DOHH2 (cell line): ENCODE measurements at regions not wholly inside any gene's neighbourhood (a gene's known extent, or its start where the extent isn't known, plus 50 kb on each side); places are given as distances from the start of the nearest gene placed in this dataset.
"Not testable (repeated sequence)": the region's sequence is repeated elsewhere in the genome, so short reads cannot be mapped to it uniquely, and the experiment has no call there.

Experiments
- H3F3A ChIP-seq: fragments of 200-600 bp; sonication (generic), shearing (Covaris generic); 2 replicates; pipeline ENCODE4 v1.6.0; 2016; ENCODE audit warnings: antibody characterized with exemption, mild to moderate bottlenecking; ENCODE audit not compliant: control insufficient read depth, insufficient read depth
- H3K27ac ChIP-seq: fragments of 200-600 bp; sonication (generic); 2 replicates; pipeline ENCODE4 v1.5.1; 2014; ENCODE audit warnings: low read depth, mild to moderate bottlenecking, low read length, moderate library complexity
- H3K27me3 ChIP-seq: fragments of 200-600 bp; sonication (generic); 2 replicates; pipeline ENCODE4 v1.6.1; 2014; ENCODE audit warnings: mild to moderate bottlenecking, low read length, mixed read lengths; ENCODE audit not compliant: control insufficient read depth
- H3K36me3 ChIP-seq: fragments of 200-600 bp; sonication (generic); 2 replicates; pipeline ENCODE4 v1.6.1; 2014; ENCODE audit warnings: mild to moderate bottlenecking, low read length, moderate library complexity, mixed read lengths; ENCODE audit not compliant: control insufficient read depth
- H3K4me1 ChIP-seq: fragments of 200-600 bp; sonication (generic); 2 replicates; pipeline ENCODE4 v1.6.1; 2014; ENCODE audit warnings: mild to moderate bottlenecking, low read length, mixed read lengths; ENCODE audit not compliant: control insufficient read depth
- H3K4me2 ChIP-seq: fragments of 200-600 bp; sonication (generic); 2 replicates; pipeline ENCODE4 v1.6.0; 2014; ENCODE audit warnings: mild to moderate bottlenecking, low read length, moderate library complexity
- H3K4me3 ChIP-seq: fragments of 200-600 bp; sonication (generic); 2 replicates; pipeline ENCODE4 v1.5.1; 2014; ENCODE audit warnings: mild to moderate bottlenecking, low read length, mixed read lengths
- H3K79me2 ChIP-seq: fragments of 200-600 bp; sonication (generic); 2 replicates; pipeline ENCODE4 v1.6.1; 2014; ENCODE audit warnings: mild to moderate bottlenecking, low read length, mixed read lengths; ENCODE audit not compliant: control insufficient read depth
- H3K9me2 ChIP-seq: fragments of 200-600 bp; sonication (generic); replicated peaks from 2 replicates; pipeline ENCODE4 v1.6.1; 2014; ENCODE audit warnings: mild to moderate bottlenecking, low read length, mixed read lengths; ENCODE audit not compliant: control insufficient read depth
- H3K9me3 ChIP-seq: fragments of 200-600 bp; sonication (generic); 2 replicates; pipeline ENCODE4 v1.6.1; 2014; ENCODE audit warnings: antibody characterized with exemption, low read length, mixed read lengths; ENCODE audit not compliant: control insufficient read depth, insufficient read depth
- H4K20me1 ChIP-seq: fragments of 200-600 bp; sonication (generic); 2 replicates; pipeline ENCODE4 v1.6.0; 2014; ENCODE audit warnings: low read depth, mild to moderate bottlenecking, antibody characterized with exemption, low read length, moderate library complexity; ENCODE audit not compliant: control insufficient read depth, insufficient read depth

DNA sequence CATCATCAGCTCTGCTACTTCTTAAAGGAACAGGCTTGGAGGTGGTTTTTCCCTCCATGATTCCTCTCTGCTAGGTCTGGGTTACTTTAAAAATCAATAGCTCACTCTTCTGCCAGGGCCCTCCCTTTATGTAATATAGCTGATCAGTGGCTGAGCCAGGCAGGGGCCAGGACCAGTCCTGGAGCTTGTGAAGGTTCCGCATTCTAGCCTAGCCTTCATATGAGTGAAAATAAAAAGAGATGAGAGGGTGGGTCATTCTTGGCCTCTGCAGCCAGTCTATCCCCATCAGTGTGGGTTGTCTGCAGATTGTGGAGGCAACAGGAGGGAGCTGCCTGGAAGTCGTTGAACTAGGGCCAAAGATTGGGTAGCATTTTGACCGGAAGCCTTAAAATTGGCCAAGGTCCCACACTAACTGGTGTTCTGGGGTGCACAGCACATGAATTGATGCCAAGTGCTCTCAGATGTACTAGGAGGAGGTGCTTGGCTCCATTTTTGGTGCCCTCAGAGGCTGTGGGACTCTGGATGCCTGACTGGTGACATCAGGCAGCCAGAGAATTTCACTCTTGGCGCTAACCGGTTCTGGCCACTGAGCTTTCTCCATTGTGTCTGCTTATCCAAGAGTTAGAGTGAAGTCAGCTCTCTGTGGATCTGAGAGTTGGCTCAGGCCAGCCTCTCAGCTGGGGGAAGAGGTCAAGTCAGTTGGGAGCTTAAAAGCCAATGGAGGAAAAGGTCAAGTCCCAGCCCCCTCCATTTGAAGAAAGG is 93.7 kb upstream of the FAM72C start:
- not testable (repeated sequence) for H3K79me2 ChIP-seq, H3K36me3 ChIP-seq, H3K27ac ChIP-seq, H3K4me2 ChIP-seq, H4K20me1 ChIP-seq, H3K9me2 ChIP-seq, H3F3A ChIP-seq, H3K27me3 ChIP-seq, H3K4me1 ChIP-seq, H3K4me3 ChIP-seq, H3K9me3 ChIP-seq

DNA sequence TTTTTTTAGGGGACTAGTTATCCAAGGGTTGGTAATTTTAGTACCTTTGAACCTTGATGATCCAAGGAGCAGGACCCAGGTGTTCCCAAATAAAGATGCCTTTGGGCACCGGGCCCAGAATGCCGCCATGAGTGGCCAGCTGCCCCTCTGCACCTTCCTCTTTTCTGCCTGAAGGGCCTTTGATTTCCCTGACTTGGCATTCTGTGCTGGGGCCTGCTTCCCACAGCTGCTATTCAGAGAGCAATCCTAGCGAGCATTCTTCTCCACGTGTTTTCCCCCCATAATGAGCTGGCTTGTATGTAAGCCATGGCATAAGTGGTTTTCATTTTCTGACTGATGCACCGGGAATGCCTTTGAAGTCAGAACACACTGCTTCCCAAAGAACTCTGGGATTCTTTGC is 77.6 kb upstream of the FAM72C start:
- not testable (repeated sequence) for H3K27ac ChIP-seq, H3K4me3 ChIP-seq, H3K9me3 ChIP-seq, H3F3A ChIP-seq, H4K20me1 ChIP-seq, H3K9me2 ChIP-seq, H3K79me2 ChIP-seq, H3K4me1 ChIP-seq, H3K36me3 ChIP-seq, H3K27me3 ChIP-seq, H3K4me2 ChIP-seq

DNA sequence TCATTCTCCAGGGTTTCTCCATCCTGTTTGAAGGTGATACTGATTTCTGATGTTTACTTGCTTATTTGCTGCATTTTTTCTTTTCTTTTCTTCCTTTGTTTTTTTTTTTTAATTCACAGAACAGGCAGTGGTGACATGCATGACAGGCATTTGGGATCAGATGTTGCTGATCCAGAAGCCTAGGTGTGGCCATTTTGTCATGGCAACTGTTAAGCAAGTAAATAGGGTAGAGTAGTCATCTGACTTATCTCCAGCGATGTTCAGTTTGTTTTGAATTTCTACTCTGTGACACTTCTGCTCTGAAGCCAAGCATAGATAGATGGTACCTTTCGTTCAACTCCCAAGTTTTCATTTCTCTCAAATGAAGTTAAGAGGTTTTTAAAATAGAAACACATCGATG is 74.9 kb upstream of the FAM72C start:
- not testable (repeated sequence) for H3K9me2 ChIP-seq, H3K9me3 ChIP-seq, H3K36me3 ChIP-seq, H3K4me1 ChIP-seq, H3K4me3 ChIP-seq, H3K4me2 ChIP-seq, H3F3A ChIP-seq, H4K20me1 ChIP-seq, H3K79me2 ChIP-seq, H3K27me3 ChIP-seq, H3K27ac ChIP-seq

DNA sequence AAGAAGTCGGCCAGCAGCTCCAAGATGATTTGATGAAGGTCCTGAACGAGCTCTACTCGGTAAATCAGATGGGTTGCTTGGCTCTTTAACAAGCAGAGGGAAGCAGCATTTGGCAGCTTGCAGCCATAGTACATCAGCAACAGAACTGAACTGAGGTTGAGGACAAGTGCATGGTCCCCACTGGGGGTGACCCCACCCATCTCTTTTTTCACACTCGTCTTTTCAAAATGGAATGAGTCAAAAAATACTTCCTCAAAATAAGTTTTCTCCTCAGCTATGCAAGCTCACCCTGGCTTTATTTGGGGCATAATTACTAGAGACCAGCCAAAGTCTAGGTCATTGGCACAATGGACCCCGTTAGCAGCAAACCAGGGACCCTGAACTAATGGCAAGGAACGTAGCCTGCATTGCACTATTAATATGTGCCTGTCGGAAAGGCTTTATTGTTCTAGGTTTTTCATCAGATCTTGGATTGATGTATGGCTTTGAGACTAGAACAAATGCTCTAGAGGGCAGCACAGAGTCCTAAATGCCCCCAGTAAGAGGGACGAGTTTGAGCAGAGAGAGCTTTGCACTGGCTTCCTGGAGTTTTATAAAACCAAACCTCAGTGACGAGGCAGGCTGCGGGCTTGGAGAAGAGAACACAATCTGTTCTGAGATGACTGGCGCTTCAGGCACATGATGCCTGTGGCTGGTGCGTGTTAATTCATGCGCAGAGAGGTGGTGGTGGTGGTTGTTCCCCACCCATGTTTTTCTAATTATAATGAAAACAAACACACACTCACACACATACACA is 74.2 kb upstream of the FAM72C start:
- not testable (repeated sequence) for H3K4me2 ChIP-seq, H3K4me3 ChIP-seq, H3K79me2 ChIP-seq

DNA sequence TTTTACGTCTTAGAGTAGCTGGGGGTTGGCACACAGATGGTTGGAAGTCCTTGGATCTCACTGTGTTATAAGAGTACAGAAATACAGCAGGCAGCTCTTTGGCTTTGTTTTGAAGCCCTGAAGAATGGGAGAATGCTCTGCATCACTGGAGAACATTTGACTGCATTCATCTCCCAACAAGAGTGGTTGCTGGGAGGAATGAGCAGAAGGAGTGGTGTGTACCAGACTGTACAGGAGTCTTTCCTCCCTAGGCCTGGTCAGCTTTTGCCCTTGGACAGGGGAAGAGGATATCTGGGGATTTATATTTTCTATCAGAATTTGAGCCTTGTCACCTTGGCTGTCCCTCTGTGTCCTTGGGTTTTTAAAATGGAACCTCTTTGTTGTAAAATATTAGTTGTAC is 70.5 kb upstream of the FAM72C start:
- not testable (repeated sequence) for H3K79me2 ChIP-seq, H4K20me1 ChIP-seq, H3K27ac ChIP-seq, H3K4me1 ChIP-seq, H3K9me3 ChIP-seq, H3K4me2 ChIP-seq, H3K9me2 ChIP-seq, H3K27me3 ChIP-seq, H3K4me3 ChIP-seq, H3F3A ChIP-seq, H3K36me3 ChIP-seq

More for the DNA sequence above, 74.2 kb upstream of the FAM72C start:
- H3K27me3 ChIP-seq, H3K4me1 ChIP-seq, H3K9me3 ChIP-seq, H3F3A ChIP-seq, H3K36me3 ChIP-seq, H3K9me2 ChIP-seq, H3K27ac ChIP-seq, H4K20me1 ChIP-seq: not testable (repeated sequence)

DNA sequence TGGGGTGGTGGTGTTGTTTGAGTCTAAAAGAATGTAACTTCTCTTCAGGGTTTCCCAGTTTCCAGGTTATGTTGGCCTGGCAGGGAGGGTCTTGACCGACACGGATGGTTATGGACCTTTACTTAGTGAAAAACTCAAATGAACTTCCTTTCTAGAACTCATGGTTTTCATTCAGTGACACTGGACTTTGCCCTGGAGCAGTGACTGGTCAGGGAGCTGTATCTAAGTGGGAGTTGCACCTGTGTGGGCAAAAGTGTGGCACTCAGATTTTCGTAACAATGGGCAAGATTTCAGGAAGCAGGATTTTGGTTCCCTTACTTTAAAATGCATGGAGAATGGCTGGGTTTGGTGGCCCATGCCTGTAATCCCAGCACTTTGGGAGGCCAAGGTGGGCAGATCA is 68.5 kb upstream of the FAM72C start:
- not testable (repeated sequence) for H3K9me3 ChIP-seq, H3K4me3 ChIP-seq, H3K36me3 ChIP-seq, H3F3A ChIP-seq, H3K79me2 ChIP-seq, H4K20me1 ChIP-seq, H3K4me2 ChIP-seq, H3K27me3 ChIP-seq, H3K4me1 ChIP-seq, H3K27ac ChIP-seq, H3K9me2 ChIP-seq

DNA sequence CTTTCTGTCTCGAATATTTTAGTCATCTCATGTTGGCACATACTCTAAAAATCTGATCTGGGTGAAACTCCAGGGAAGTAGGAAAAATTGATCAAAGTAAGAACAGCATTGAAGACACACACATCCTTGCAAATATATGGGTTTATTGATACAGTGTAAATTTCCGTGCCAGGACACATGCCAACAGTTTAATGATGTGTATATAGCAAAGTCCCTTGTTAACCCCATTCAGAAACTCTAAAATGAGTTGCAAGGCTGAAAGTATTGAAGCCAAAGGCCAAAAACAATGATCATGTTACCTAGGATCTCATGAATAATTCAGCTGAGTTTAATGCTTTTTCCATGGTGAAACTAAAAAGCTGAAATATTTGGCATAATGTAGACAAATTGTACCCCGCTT is 62.3 kb upstream of the FAM72C start:
- not testable (repeated sequence) for H3K79me2 ChIP-seq, H3K4me3 ChIP-seq, H3K27ac ChIP-seq, H3K9me3 ChIP-seq, H3K27me3 ChIP-seq, H3K9me2 ChIP-seq, H3F3A ChIP-seq, H3K4me2 ChIP-seq, H3K36me3 ChIP-seq, H3K4me1 ChIP-seq, H4K20me1 ChIP-seq

DNA sequence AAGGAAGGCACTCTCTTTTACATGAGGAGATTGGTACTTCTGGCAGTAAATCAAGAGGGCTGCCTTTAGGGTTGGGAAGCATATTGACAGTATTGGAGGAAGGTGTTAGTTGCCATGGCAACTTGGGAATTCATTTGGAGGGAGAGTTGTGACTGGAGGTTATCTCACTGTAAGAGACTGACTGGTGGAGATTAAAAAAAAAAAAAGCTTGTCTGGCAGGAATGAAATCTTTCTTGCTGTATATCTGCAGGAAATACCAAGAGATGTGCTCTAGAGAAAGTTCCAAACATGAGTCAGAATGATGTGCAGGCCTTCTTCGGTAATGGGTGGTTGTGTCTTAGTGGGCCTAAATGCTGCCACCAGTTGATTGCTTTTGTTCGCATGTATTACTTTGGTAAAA is 59.8 kb upstream of the FAM72C start:
- not testable (repeated sequence) for H3F3A ChIP-seq, H4K20me1 ChIP-seq, H3K36me3 ChIP-seq, H3K79me2 ChIP-seq, H3K4me1 ChIP-seq, H3K4me3 ChIP-seq, H3K4me2 ChIP-seq, H3K27ac ChIP-seq, H3K9me3 ChIP-seq, H3K9me2 ChIP-seq, H3K27me3 ChIP-seq
